Caco-2 (cell line): ENCODE measurements at regions not wholly inside any gene's neighbourhood (a gene's known extent, or its start where the extent isn't known, plus 50 kb on each side); places are given as distances from the start of the nearest gene placed in this dataset.

Experiments
- BruUV-seq: library from RNA; stranded (reverse); fragments of 400-500 nt; replicated peaks from 2 replicates; lab custom pipeline; 2021; lab: Mats Ljungman, UMichigan
- CTCF ChIA-PET: fragments of 300-600 bp; sonication (Branson Sonifier 250); formaldehyde crosslinking; loops from one replicate; lab custom pipeline; 2022; ENCODE audit warnings: antibody characterized with exemption; lab: Charles Lee
- POLR2A ChIA-PET: fragments of 300-600 bp; sonication (Branson Sonifier 250); formaldehyde crosslinking; loops from one replicate; lab custom pipeline; 2022; ENCODE audit warnings: antibody characterized with exemption; lab: Charles Lee
- DNase-seq, 2 experiments: peaks; one replicate each; pipeline versions ENCODE4 v3.0.0 to v3.0.0-alpha.2; 2020 to 2022
- H3K27me3 ChIP-seq: replicated peaks from 2 replicates; pipeline ENCODE4 v1.6.0; 2011; ENCODE audit warnings: low read length; ENCODE audit not compliant: control insufficient read depth, insufficient read depth
- H3K36me3 ChIP-seq: 2 replicates; pipeline ENCODE4 v1.5.1; 2011; ENCODE audit warnings: low read length; ENCODE audit not compliant: control insufficient read depth, insufficient read depth
- H3K4me1 ChIP-seq: fragments of 250-450 bp; sonication (Bioruptor Pico); 2 replicates; pipeline ENCODE4 v1.5.1; 2020; ENCODE audit warnings: mild to moderate bottlenecking
- H3K4me3 ChIP-seq: 2 replicates; pipeline ENCODE4 v1.5.1; 2011; ENCODE audit warnings: low read depth, mild to moderate bottlenecking, control low read depth, low read length
- H3K9me3 ChIP-seq: fragments of 250-450 bp; sonication (Bioruptor Pico); 2 replicates; pipeline ENCODE4 v1.5.1; 2020; ENCODE audit warnings: mild to moderate bottlenecking, moderate library complexity
- H3K27ac Mint-ChIP-seq: one replicate; pipeline ENCODE4 v1.8.0; 2022; ENCODE audit warnings: mixed read lengths; ENCODE audit not compliant: unreplicated experiment
- H3K27me3 Mint-ChIP-seq: one replicate; pipeline ENCODE4 v1.8.0; 2022; ENCODE audit warnings: mixed read lengths; ENCODE audit not compliant: insufficient read depth, unreplicated experiment
- H3K36me3 Mint-ChIP-seq: one replicate; pipeline ENCODE4 v1.8.0; 2022; ENCODE audit warnings: mild to moderate bottlenecking, mixed read lengths; ENCODE audit not compliant: insufficient read depth, unreplicated experiment
- H3K4me1 Mint-ChIP-seq: one replicate; pipeline ENCODE4 v1.8.0; 2022; ENCODE audit warnings: low read depth, mixed read lengths; ENCODE audit not compliant: unreplicated experiment
- H3K4me3 Mint-ChIP-seq: one replicate; pipeline ENCODE4 v1.8.0; 2022; ENCODE audit warnings: mild to moderate bottlenecking, moderate library complexity, mixed read lengths; ENCODE audit not compliant: unreplicated experiment
- H3K9me3 Mint-ChIP-seq: one replicate; pipeline ENCODE4 v1.8.0; 2022; ENCODE audit warnings: mixed read lengths; ENCODE audit not compliant: unreplicated experiment
- CTCF ChIP-seq, 2 experiments: fragments of 200-600 bp in 1 of 2; IDR thresholded peaks; 1 replicate in 1 of 2; 2 replicates in 1 of 2; pipeline versions ENCODE4 v1.5.1 to v1.8.0; 2011 to 2022; ENCODE audit warnings: antibody characterized with exemption in 1 of 2, control low read depth in 1 of 2, inconsistent platforms in 1 of 2, low read depth in 1 of 2, low read length in 1 of 2, mild to moderate bottlenecking in 1 of 2, moderate library complexity in 1 of 2; ENCODE audit not compliant: insufficient read depth in 1 of 2, severe bottlenecking in 1 of 2, unreplicated experiment in 1 of 2
- intact Hi-C: fragments of 100-400 bp; cut with micrococcal nuclease; formaldehyde crosslinking; loops from one replicate; pipeline ENCODE4 v1.10.0; 2022; ENCODE audit not compliant: unreplicated experiment

GRCh38 chr6:56863366-56863765, 91.5 kb upstream of the BEND6 start:
- no peak overlapping the region for H3K4me3 ChIP-seq
- H3K4me3 Mint-ChIP-seq = no peak overlapping the region
- intact Hi-C loops = no loop called here
- no peaks in the 10 kb centered on the region for H3K36me3 Mint-ChIP-seq
- H3K9me3 Mint-ChIP-seq = no peaks in the 10 kb centered on the region
- no peaks in the 10 kb centered on the region for H3K27me3 ChIP-seq
- H3K36me3 ChIP-seq = no peaks in the 10 kb centered on the region
- H3K27me3 Mint-ChIP-seq = no peaks in the 10 kb centered on the region
- POLR2A ChIA-PET = no interaction called here
- H3K9me3 ChIP-seq = no peaks in the 10 kb centered on the region
- H3K4me1 Mint-ChIP-seq = peaks cover 21% of the 10 kb centered on the region
- H3K4me1 ChIP-seq = peaks cover 26% of the 10 kb centered on the region
- DNase-seq = no peak
- CTCF ChIA-PET = no interaction called here
- peak overlapping the region; percentile 11 for H3K27ac Mint-ChIP-seq
- no peak for TF ChIP-seq CTCF (IDR thresholded peaks at IDR 0.05; ENCODE audit: insufficient read depth in 1 of 2, low read depth in 1 of 2, low read length in 1 of 2, severe bottlenecking in 1 of 2, unreplicated experiment in 1 of 2)
- no TSS peak for BruUV-seq

GRCh38 chr6:56862415-56863175, 92.3 kb upstream of the BEND6 start:
- ChIA-PET POLR2A (no interaction called here), CTCF (interaction anchor here (1.2 kb wide), 1 partner anchor 11 kb away, joined by 3 read pairs; no protein-coding TSS in a partner anchor)
- no peaks in the 10 kb centered on the region for H3K27me3 ChIP-seq
- no peaks in the 10 kb centered on the region for H3K36me3 ChIP-seq
- Mint-ChIP-seq H3K4me1 (peaks cover 21% of the 10 kb centered on the region), H3K27me3 (no peaks in the 10 kb centered on the region), H3K36me3 (no peaks in the 10 kb centered on the region), H3K9me3 (no peaks in the 10 kb centered on the region), H3K4me3 (no peak overlapping the region), H3K27ac (no peak overlapping the region)
- intact Hi-C loops = no loop called here
- H3K4me3 ChIP-seq = no peak overlapping the region
- H3K9me3 ChIP-seq = no peaks in the 10 kb centered on the region
- peaks cover 26% of the 10 kb centered on the region for H3K4me1 ChIP-seq
- TF ChIP-seq CTCF (IDR thresholded peaks at IDR 0.05; ENCODE audit: insufficient read depth in 1 of 2, low read depth in 1 of 2, low read length in 1 of 2, severe bottlenecking in 1 of 2, unreplicated experiment in 1 of 2) = no peak
- no peak for DNase-seq
- no TSS peak for BruUV-seq

- ChIA-PET CTCF (interaction anchor here (0.7 kb wide), 1 partner anchor 223 kb away, joined by 4 read pairs; no protein-coding TSS in a partner anchor), POLR2A (no interaction called here)
- peaks cover 26% of the 10 kb centered on the region for H3K4me1 ChIP-seq
- no peaks in the 10 kb centered on the region for H3K27me3 ChIP-seq
- no peaks in the 10 kb centered on the region for H3K27me3 Mint-ChIP-seq
- no peak overlapping the region for H3K4me3 Mint-ChIP-seq
- H3K27ac Mint-ChIP-seq = no peak overlapping the region
- no peak overlapping the region for H3K4me3 ChIP-seq
- no TSS peak for BruUV-seq
- no peaks in the 10 kb centered on the region for H3K36me3 ChIP-seq
- H3K4me1 Mint-ChIP-seq = peaks cover 21% of the 10 kb centered on the region
- H3K9me3 Mint-ChIP-seq = no peaks in the 10 kb centered on the region
- no peaks in the 10 kb centered on the region for H3K36me3 Mint-ChIP-seq
- no peak for TF ChIP-seq CTCF (IDR thresholded peaks at IDR 0.05; ENCODE audit: insufficient read depth in 1 of 2, low read depth in 1 of 2, low read length in 1 of 2, severe bottlenecking in 1 of 2, unreplicated experiment in 1 of 2)
- intact Hi-C loops = no loop called here
- H3K9me3 ChIP-seq = no peaks in the 10 kb centered on the region
- no peak for DNase-seq
Observed at GRCh38 chr6:56860475-56860874, 94.4 kb upstream of the BEND6 start.
